Panc1 (cell line): ENCODE measurements at regions not wholly inside any gene's neighbourhood (a gene's known extent, or its start where the extent isn't known, plus 50 kb on each side); places are given as distances from the start of the nearest gene placed in this dataset.

Experiments used
- ATAC-seq: fragments of 200-7000 bp; cut with Tn5 transposase; 2 replicates; pipeline ENCODE4 v1.9.1; 2020; ENCODE audit warnings: mild to moderate bottlenecking, moderate library complexity
- BruUV-seq: library from RNA; stranded (reverse); fragments of 400-500 nt; replicated peaks from 2 replicates; lab custom pipeline; 2021; lab: Mats Ljungman, UMichigan
- CTCF ChIA-PET: fragments of 300-600 bp; sonication (Branson Sonifier 250); formaldehyde crosslinking; loops from one replicate; lab custom pipeline; 2022; ENCODE audit warnings: antibody characterized with exemption; lab: Charles Lee
- POLR2A ChIA-PET: fragments of 300-600 bp; sonication (Branson Sonifier 250); formaldehyde crosslinking; loops from one replicate; lab custom pipeline; 2022; ENCODE audit warnings: antibody characterized with exemption; lab: Charles Lee
- DNase-seq: peaks from one replicate; pipeline ENCODE4 v3.0.0-alpha.2; 2010; ENCODE audit warnings: low read depth, low spot score
- H3K27ac ChIP-seq: 2 replicates; pipeline ENCODE4 v1.5.1; 2011; ENCODE audit warnings: mild to moderate bottlenecking, low read length, inconsistent platforms
- H3K27me3 ChIP-seq: fragments of 200-500 bp; sonication (Bioruptor generic); 2 replicates; pipeline ENCODE4 v1.6.0; 2014; ENCODE audit warnings: low read length, inconsistent platforms; ENCODE audit not compliant: control insufficient read depth, insufficient read depth
- H3K36me3 ChIP-seq: fragments of 200-500 bp; sonication (Bioruptor generic); 2 replicates; pipeline ENCODE4 v1.5.1; 2014; ENCODE audit warnings: inconsistent platforms, mild to moderate bottlenecking, low read length, moderate library complexity; ENCODE audit not compliant: control insufficient read depth, insufficient read depth
- H3K4me1 ChIP-seq: 2 replicates; pipeline ENCODE4 v1.5.1; 2011; ENCODE audit warnings: inconsistent platforms, mild to moderate bottlenecking, low read length, moderate library complexity; ENCODE audit not compliant: control insufficient read depth, insufficient read depth
- H3K4me3 ChIP-seq, 2 experiments: 2 replicates each; pipeline ENCODE4 v1.5.1; 2011 to 2012; ENCODE audit warnings: low read depth in 2 of 2, low read length in 2 of 2, mild to moderate bottlenecking in 2 of 2, inconsistent platforms in 1 of 2, moderate library complexity in 1 of 2
- H3K9me3 ChIP-seq: fragments of 200-500 bp; sonication (Bioruptor generic); 2 replicates; pipeline ENCODE4 v1.5.1; 2014; ENCODE audit warnings: low read depth, mild to moderate bottlenecking, inconsistent platforms, low read length, moderate library complexity; ENCODE audit not compliant: control insufficient read depth, insufficient read depth
- POLR2AphosphoS5 ChIP-seq: IDR thresholded peaks from 2 replicates; pipeline ENCODE4 v1.6.1; 2012; ENCODE audit warnings: mild to moderate bottlenecking, low read depth, low read length, moderate library complexity
- SIN3A ChIP-seq: IDR thresholded peaks from 2 replicates; pipeline ENCODE4 v1.6.1; 2012; ENCODE audit warnings: low read depth, mild to moderate bottlenecking, low read length, moderate library complexity, borderline replicate concordance; ENCODE audit not compliant: insufficient read depth
- TCF7L2 ChIP-seq: IDR thresholded peaks from 2 replicates; pipeline ENCODE4 v1.6.1; 2011; ENCODE audit warnings: mild to moderate bottlenecking, low read depth, low read length, inconsistent platforms
- in situ Hi-C: cut with HindIII; loops from 2 replicates; pipeline ENCODE4 v1.10.0; 2016; ENCODE audit warnings: low sequenced_read_pairs, low pct_unique_long_range_greater_than_20kb
- intact Hi-C: fragments of 100-400 bp; cut with micrococcal nuclease; formaldehyde crosslinking; loops from one replicate; pipeline ENCODE4 v1.10.0; 2022; ENCODE audit not compliant: unreplicated experiment
- TF ChIP-seq, protein P1 (sequence below), 2 experiments: IDR thresholded peaks; 2 replicates each; pipeline ENCODE4 v1.6.1; 2011 to 2012; ENCODE audit warnings: low read depth in 2 of 2, control low read depth in 1 of 2, low read length in 1 of 2, mild to moderate bottlenecking in 1 of 2, moderate library complexity in 1 of 2; ENCODE audit not compliant: insufficient read depth in 1 of 2
- TF ChIP-seq, protein P2 (sequence below): fragments of 450-650 bp; IDR thresholded peaks from 2 replicates; pipeline ENCODE4 v1.5.1; 2017; ENCODE audit warnings: mild to moderate bottlenecking

DNA sequence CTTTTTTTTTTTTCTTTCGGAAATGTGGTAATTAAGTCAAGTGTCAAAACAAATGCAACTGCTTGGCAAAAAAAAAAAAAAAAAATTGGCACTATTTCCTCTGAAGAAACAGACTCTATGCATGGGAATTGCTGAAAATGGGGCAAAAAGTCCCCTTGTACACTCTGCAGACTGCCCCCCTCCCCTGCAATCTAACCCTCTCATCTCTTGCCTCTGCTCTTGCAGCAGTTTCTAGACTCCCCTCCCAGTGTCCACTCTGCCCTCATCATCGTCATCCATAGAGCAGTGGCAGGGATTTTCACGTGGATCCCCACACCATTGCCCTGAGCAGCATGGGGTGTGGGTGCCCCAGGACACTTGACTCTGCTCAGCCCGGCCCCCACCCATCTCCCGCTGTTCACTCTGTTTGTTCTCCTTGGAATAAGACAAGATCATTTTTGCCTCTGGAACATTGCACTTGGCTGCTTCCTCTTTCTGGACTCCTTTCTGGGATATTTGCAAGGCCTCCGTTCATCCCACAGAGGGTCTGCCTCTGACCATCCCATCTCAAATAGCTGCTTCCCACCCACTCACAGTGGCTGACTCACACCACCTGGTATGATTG is 213.9 kb downstream of the ACKR3 start:
- in situ Hi-C loops: no loop called here
- no peak for TF ChIP-seq SIN3A
- TF ChIP-seq, protein P1, sequence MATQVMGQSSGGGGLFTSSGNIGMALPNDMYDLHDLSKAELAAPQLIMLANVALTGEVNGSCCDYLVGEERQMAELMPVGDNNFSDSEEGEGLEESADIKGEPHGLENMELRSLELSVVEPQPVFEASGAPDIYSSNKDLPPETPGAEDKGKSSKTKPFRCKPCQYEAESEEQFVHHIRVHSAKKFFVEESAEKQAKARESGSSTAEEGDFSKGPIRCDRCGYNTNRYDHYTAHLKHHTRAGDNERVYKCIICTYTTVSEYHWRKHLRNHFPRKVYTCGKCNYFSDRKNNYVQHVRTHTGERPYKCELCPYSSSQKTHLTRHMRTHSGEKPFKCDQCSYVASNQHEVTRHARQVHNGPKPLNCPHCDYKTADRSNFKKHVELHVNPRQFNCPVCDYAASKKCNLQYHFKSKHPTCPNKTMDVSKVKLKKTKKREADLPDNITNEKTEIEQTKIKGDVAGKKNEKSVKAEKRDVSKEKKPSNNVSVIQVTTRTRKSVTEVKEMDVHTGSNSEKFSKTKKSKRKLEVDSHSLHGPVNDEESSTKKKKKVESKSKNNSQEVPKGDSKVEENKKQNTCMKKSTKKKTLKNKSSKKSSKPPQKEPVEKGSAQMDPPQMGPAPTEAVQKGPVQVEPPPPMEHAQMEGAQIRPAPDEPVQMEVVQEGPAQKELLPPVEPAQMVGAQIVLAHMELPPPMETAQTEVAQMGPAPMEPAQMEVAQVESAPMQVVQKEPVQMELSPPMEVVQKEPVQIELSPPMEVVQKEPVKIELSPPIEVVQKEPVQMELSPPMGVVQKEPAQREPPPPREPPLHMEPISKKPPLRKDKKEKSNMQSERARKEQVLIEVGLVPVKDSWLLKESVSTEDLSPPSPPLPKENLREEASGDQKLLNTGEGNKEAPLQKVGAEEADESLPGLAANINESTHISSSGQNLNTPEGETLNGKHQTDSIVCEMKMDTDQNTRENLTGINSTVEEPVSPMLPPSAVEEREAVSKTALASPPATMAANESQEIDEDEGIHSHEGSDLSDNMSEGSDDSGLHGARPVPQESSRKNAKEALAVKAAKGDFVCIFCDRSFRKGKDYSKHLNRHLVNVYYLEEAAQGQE (IDR thresholded peaks at IDR 0.05; ENCODE audit: insufficient read depth in 1 of 2, low read depth in 2 of 2, low read length in 1 of 2): no peak
- TF ChIP-seq TCF7L2: no peak
- TF ChIP-seq, protein P2, sequence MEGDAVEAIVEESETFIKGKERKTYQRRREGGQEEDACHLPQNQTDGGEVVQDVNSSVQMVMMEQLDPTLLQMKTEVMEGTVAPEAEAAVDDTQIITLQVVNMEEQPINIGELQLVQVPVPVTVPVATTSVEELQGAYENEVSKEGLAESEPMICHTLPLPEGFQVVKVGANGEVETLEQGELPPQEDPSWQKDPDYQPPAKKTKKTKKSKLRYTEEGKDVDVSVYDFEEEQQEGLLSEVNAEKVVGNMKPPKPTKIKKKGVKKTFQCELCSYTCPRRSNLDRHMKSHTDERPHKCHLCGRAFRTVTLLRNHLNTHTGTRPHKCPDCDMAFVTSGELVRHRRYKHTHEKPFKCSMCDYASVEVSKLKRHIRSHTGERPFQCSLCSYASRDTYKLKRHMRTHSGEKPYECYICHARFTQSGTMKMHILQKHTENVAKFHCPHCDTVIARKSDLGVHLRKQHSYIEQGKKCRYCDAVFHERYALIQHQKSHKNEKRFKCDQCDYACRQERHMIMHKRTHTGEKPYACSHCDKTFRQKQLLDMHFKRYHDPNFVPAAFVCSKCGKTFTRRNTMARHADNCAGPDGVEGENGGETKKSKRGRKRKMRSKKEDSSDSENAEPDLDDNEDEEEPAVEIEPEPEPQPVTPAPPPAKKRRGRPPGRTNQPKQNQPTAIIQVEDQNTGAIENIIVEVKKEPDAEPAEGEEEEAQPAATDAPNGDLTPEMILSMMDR: no peak
- no peak for TF ChIP-seq POLR2AphosphoS5
- peaks cover 5% of the 10 kb centered on the region for H3K27me3 ChIP-seq
- ATAC-seq (no peak), DNase-seq (no peak)
- no peaks in the 10 kb centered on the region for H3K36me3 ChIP-seq
- BruUV-seq: no TSS peak
- no peak overlapping the region for H3K4me3 ChIP-seq
- POLR2A ChIA-PET: no interaction called here
- no peaks in the 10 kb centered on the region for H3K4me1 ChIP-seq
- H3K27ac ChIP-seq: no peak overlapping the region
- intact Hi-C loops: no loop called here
- CTCF ChIA-PET: no interaction called here
- no peaks in the 10 kb centered on the region for H3K9me3 ChIP-seq

DNA sequence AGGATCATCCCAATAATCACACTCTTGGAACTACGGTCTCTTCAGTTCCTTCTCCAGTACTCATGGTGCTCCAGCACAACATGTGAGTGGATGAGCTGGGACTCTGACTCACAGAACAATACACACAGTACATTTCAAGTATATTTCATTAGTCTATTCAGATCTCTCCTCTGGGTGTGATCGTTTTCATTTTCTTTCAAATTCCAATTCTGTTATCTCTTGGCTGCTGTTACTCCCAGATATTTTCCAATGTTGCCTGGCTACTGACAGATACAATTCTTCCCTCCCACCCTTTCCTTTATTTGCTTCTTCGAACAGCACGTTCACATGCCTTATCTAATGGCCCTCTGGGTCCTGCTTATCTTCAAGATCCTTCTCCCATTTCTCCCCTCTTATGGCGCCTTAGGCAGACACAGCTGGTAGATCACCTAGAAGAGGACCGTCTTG is 216.0 kb downstream of the ACKR3 start:
- no peak for DNase-seq
- Histone ChIP-seq H3K9me3 (no peaks in the 10 kb centered on the region), H3K27me3 (peaks cover 10% of the 10 kb centered on the region), H3K36me3 (no peaks in the 10 kb centered on the region), H3K4me1 (no peaks in the 10 kb centered on the region), H3K4me3 (no peak overlapping the region), H3K27ac (no peak overlapping the region)
- BruUV-seq: no TSS peak
- ChIA-PET POLR2A (no interaction called here), CTCF (no interaction called here)
- intact Hi-C loops (no loop called here), in situ Hi-C loops (no loop called here)
- no peak for ATAC-seq
- TF ChIP-seq POLR2AphosphoS5 (no peak), SIN3A (no peak)
- TF ChIP-seq, protein P2: no peak
